ENCODE measurements at regions not wholly inside any gene's neighbourhood (a gene's known extent, or its start where the extent isn't known, plus 50 kb on each side); places are given as distances from the start of the nearest gene placed in this dataset.
"Not testable (repeated sequence)": the region's sequence is repeated elsewhere in the genome, so short reads cannot be mapped to it uniquely, and the experiment has no call there.

GRCh38 chr21:9766890-9767591 is 754.3 kb upstream of the TPTE start:
- H3K9me3 ChIP-seq (ENCODE audit: control insufficient read depth, insufficient read depth, low read length): peaks cover 56% of the 10 kb centered on the region
- not testable (repeated sequence) for H3K79me2 ChIP-seq (ENCODE audit: control insufficient read depth, low read length); H3K27ac ChIP-seq (ENCODE audit: low read depth, low read length); H3K4me2 ChIP-seq (ENCODE audit: low read length); H3K4me3 ChIP-seq (ENCODE audit: low read length); H3F3A ChIP-seq (ENCODE audit: control insufficient read depth, insufficient read depth); H3K27me3 ChIP-seq (ENCODE audit: control insufficient read depth, low read length); H3K4me1 ChIP-seq (ENCODE audit: control insufficient read depth, low read length); H3K36me3 ChIP-seq (ENCODE audit: control insufficient read depth, low read length); H4K20me1 ChIP-seq (ENCODE audit: control insufficient read depth, insufficient read depth, low read depth, low read length); H3K9me2 ChIP-seq (replicated peaks; ENCODE audit: control insufficient read depth, low read length)

GRCh38 chr21:9767592-9768375 is 753.6 kb upstream of the TPTE start:
- no peaks in the 10 kb centered on the region for H3F3A ChIP-seq (ENCODE audit: control insufficient read depth, insufficient read depth)
- H4K20me1 ChIP-seq (ENCODE audit: control insufficient read depth, insufficient read depth, low read depth, low read length): no peaks in the 10 kb centered on the region
- H3K79me2 ChIP-seq (ENCODE audit: control insufficient read depth, low read length): no peaks in the 10 kb centered on the region
- H3K27me3 ChIP-seq (ENCODE audit: control insufficient read depth, low read length): no peaks in the 10 kb centered on the region
- H3K36me3 ChIP-seq (ENCODE audit: control insufficient read depth, low read length): no peaks in the 10 kb centered on the region
- no peak for TF ChIP-seq EZH2phosphoT487 (IDR thresholded peaks at IDR 0.05; ENCODE audit: borderline replicate concordance, low read length)
- no peak for TF ChIP-seq CTCF (IDR thresholded peaks at IDR 0.05; ENCODE audit: low read depth, low read length, poor library complexity, severe bottlenecking)
- H3K9me3 ChIP-seq (ENCODE audit: control insufficient read depth, insufficient read depth, low read length): peaks cover 63% of the 10 kb centered on the region
- H3K4me2 ChIP-seq (ENCODE audit: low read length): no peak overlapping the region
- H3K4me1 ChIP-seq (ENCODE audit: control insufficient read depth, low read length): no peaks in the 10 kb centered on the region
- H3K9me2 ChIP-seq (replicated peaks; ENCODE audit: control insufficient read depth, low read length): no peaks in the 10 kb centered on the region
- no peak overlapping the region for H3K4me3 ChIP-seq (ENCODE audit: low read length)
- no peak overlapping the region for H3K27ac ChIP-seq (ENCODE audit: low read depth, low read length)

- H3K79me2 ChIP-seq (ENCODE audit: control insufficient read depth, low read length); H3K4me3 ChIP-seq (ENCODE audit: low read length); H3K27ac ChIP-seq (ENCODE audit: low read depth, low read length): not testable (repeated sequence)
These were observed 752.8 kb upstream of the TPTE start for GRCh38 chr21:9768376-9769130.

GRCh38 chr21:9769131-9769498 is 752.3 kb upstream of the TPTE start:
- not testable (repeated sequence) for H4K20me1 ChIP-seq (ENCODE audit: control insufficient read depth, insufficient read depth, low read depth, low read length); H3K27me3 ChIP-seq (ENCODE audit: control insufficient read depth, low read length); H3K9me2 ChIP-seq (replicated peaks; ENCODE audit: control insufficient read depth, low read length); H3F3A ChIP-seq (ENCODE audit: control insufficient read depth, insufficient read depth); H3K4me2 ChIP-seq (ENCODE audit: low read length); H3K4me1 ChIP-seq (ENCODE audit: control insufficient read depth, low read length); H3K79me2 ChIP-seq (ENCODE audit: control insufficient read depth, low read length); H3K4me3 ChIP-seq (ENCODE audit: low read length); H3K36me3 ChIP-seq (ENCODE audit: control insufficient read depth, low read length); H3K27ac ChIP-seq (ENCODE audit: low read depth, low read length)
- H3K9me3 ChIP-seq (ENCODE audit: control insufficient read depth, insufficient read depth, low read length): peaks cover 60% of the 10 kb centered on the region

More at GRCh38 chr21:9768376-9769130, 752.8 kb upstream of the TPTE start:
- H3K4me2 ChIP-seq (ENCODE audit: low read length); H4K20me1 ChIP-seq (ENCODE audit: control insufficient read depth, insufficient read depth, low read depth, low read length); H3K27me3 ChIP-seq (ENCODE audit: control insufficient read depth, low read length); H3K9me2 ChIP-seq (replicated peaks; ENCODE audit: control insufficient read depth, low read length); H3F3A ChIP-seq (ENCODE audit: control insufficient read depth, insufficient read depth); H3K4me1 ChIP-seq (ENCODE audit: control insufficient read depth, low read length); H3K36me3 ChIP-seq (ENCODE audit: control insufficient read depth, low read length): not testable (repeated sequence)
- H3K9me3 ChIP-seq (ENCODE audit: control insufficient read depth, insufficient read depth, low read length): peaks cover 64% of the 10 kb centered on the region

- not testable (repeated sequence) for H3K4me2 ChIP-seq (ENCODE audit: low read length); H3K4me1 ChIP-seq (ENCODE audit: control insufficient read depth, low read length); H3K27ac ChIP-seq (ENCODE audit: low read depth, low read length); H3K9me2 ChIP-seq (replicated peaks; ENCODE audit: control insufficient read depth, low read length); H3K79me2 ChIP-seq (ENCODE audit: control insufficient read depth, low read length); H3F3A ChIP-seq (ENCODE audit: control insufficient read depth, insufficient read depth); H3K27me3 ChIP-seq (ENCODE audit: control insufficient read depth, low read length); H3K4me3 ChIP-seq (ENCODE audit: low read length); H4K20me1 ChIP-seq (ENCODE audit: control insufficient read depth, insufficient read depth, low read depth, low read length); H3K36me3 ChIP-seq (ENCODE audit: control insufficient read depth, low read length)
- peaks cover 63% of the 10 kb centered on the region for H3K9me3 ChIP-seq (ENCODE audit: control insufficient read depth, insufficient read depth, low read length)
These were observed 751.4 kb upstream of the TPTE start for GRCh38 chr21:9769718-9770690.

- H3K27me3 ChIP-seq (ENCODE audit: control insufficient read depth, low read length); H3K4me3 ChIP-seq (ENCODE audit: low read length): not testable (repeated sequence)
These were observed 749.7 kb upstream of the TPTE start for GRCh38 chr21:9771466-9772347.

More at GRCh38 chr21:9771466-9772347, 749.7 kb upstream of the TPTE start:
- peaks cover 69% of the 10 kb centered on the region for H3K9me3 ChIP-seq (ENCODE audit: control insufficient read depth, insufficient read depth, low read length)
- H3K4me2 ChIP-seq (ENCODE audit: low read length); H3K36me3 ChIP-seq (ENCODE audit: control insufficient read depth, low read length); H3K79me2 ChIP-seq (ENCODE audit: control insufficient read depth, low read length); H3K9me2 ChIP-seq (replicated peaks; ENCODE audit: control insufficient read depth, low read length); H3F3A ChIP-seq (ENCODE audit: control insufficient read depth, insufficient read depth); H3K27ac ChIP-seq (ENCODE audit: low read depth, low read length); H3K4me1 ChIP-seq (ENCODE audit: control insufficient read depth, low read length); H4K20me1 ChIP-seq (ENCODE audit: control insufficient read depth, insufficient read depth, low read depth, low read length): not testable (repeated sequence)

Measured in DOHH2 (cell line).